ENCODE measurements at regions not wholly inside any gene's neighbourhood (a gene's known extent, or its start where the extent isn't known, plus 50 kb on each side); places are given as distances from the start of the nearest gene placed in this dataset.

GRCh38 chr17:33933576-33933975 lies 321.5 kb upstream of the CCL2 start:
- TF ChIP-seq, protein P1, sequence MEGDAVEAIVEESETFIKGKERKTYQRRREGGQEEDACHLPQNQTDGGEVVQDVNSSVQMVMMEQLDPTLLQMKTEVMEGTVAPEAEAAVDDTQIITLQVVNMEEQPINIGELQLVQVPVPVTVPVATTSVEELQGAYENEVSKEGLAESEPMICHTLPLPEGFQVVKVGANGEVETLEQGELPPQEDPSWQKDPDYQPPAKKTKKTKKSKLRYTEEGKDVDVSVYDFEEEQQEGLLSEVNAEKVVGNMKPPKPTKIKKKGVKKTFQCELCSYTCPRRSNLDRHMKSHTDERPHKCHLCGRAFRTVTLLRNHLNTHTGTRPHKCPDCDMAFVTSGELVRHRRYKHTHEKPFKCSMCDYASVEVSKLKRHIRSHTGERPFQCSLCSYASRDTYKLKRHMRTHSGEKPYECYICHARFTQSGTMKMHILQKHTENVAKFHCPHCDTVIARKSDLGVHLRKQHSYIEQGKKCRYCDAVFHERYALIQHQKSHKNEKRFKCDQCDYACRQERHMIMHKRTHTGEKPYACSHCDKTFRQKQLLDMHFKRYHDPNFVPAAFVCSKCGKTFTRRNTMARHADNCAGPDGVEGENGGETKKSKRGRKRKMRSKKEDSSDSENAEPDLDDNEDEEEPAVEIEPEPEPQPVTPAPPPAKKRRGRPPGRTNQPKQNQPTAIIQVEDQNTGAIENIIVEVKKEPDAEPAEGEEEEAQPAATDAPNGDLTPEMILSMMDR (conservative IDR thresholded peaks at IDR 0.05; ENCODE audit: low read depth, low read length) = no peak
- TF ChIP-seq EZH2 (IDR thresholded peaks at IDR 0.05; ENCODE audit: borderline replicate concordance, low read depth, low read length, poor library complexity, severe bottlenecking) = no peak
- intact Hi-C loops (cut with micrococcal nuclease; ENCODE audit: unreplicated experiment) = no loop called here
- H3K27ac ChIP-seq (ENCODE audit: low read depth, low read length, poor library complexity, severe bottlenecking) = no peak overlapping the region
- no peaks in the 10 kb centered on the region for H3K9me3 ChIP-seq (ENCODE audit: low read depth, low read length, poor library complexity, severe bottlenecking)
- H3K4me1 ChIP-seq (ENCODE audit: insufficient read depth, low read length, poor library complexity, severe bottlenecking) = no peaks in the 10 kb centered on the region
- no peak overlapping the region for H3K4me3 ChIP-seq (ENCODE audit: low read depth, low read length, poor library complexity, severe bottlenecking)
- no TSS peak for BruUV-seq (replicated peaks)
- CTCF ChIA-PET = no interaction called here
- no peaks in the 10 kb centered on the region for H3K27me3 ChIP-seq (replicated peaks; ENCODE audit: insufficient read depth, low read depth, low read length, poor library complexity)
- POLR2A ChIA-PET (ENCODE audit: low non-redundant PET) = no interaction called here
- DNase-seq (ENCODE audit: low spot score) = no peak
- H3K36me3 ChIP-seq (ENCODE audit: insufficient read depth, low read length, poor library complexity, severe bottlenecking) = no peaks in the 10 kb centered on the region

DNA sequence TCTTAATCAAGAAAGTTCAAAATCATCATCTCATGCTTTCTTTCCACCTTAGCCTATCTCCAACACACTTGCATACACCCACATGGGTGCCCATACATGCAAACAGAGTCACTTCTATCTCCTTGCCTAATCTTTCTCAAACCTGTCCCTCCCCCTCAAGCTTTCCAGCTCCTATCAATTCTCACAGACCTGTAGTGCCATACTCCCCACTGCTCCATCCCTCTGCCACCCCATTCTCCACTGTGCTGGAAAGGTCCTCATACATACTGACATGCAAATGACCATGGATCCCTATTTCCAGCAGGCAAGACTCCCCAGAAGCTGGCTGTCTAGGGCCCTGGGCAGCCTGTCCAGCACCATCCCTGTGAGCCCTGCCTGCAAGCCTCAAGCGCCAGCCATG lies 320.4 kb upstream of the CCL2 start:
- ChIA-PET CTCF (no interaction called here), POLR2A (ENCODE audit: low non-redundant PET) (no interaction called here)
- no peak overlapping the region for H3K4me3 ChIP-seq (ENCODE audit: low read depth, low read length, poor library complexity, severe bottlenecking)
- no peak for TF ChIP-seq EZH2 (IDR thresholded peaks at IDR 0.05; ENCODE audit: borderline replicate concordance, low read depth, low read length, poor library complexity, severe bottlenecking)
- TF ChIP-seq, protein P1 (conservative IDR thresholded peaks at IDR 0.05; ENCODE audit: low read depth, low read length) = no peak
- no TSS peak for BruUV-seq (replicated peaks)
- intact Hi-C loops (cut with micrococcal nuclease; ENCODE audit: unreplicated experiment) = no loop called here
- H3K9me3 ChIP-seq (ENCODE audit: low read depth, low read length, poor library complexity, severe bottlenecking) = no peaks in the 10 kb centered on the region
- H3K27ac ChIP-seq (ENCODE audit: low read depth, low read length, poor library complexity, severe bottlenecking) = no peak overlapping the region
- H3K27me3 ChIP-seq (replicated peaks; ENCODE audit: insufficient read depth, low read depth, low read length, poor library complexity) = no peaks in the 10 kb centered on the region
- DNase-seq (ENCODE audit: low spot score) = no peak
- no peaks in the 10 kb centered on the region for H3K4me1 ChIP-seq (ENCODE audit: insufficient read depth, low read length, poor library complexity, severe bottlenecking)
- H3K36me3 ChIP-seq (ENCODE audit: insufficient read depth, low read length, poor library complexity, severe bottlenecking) = no peaks in the 10 kb centered on the region

- no peak overlapping the region for H3K27ac ChIP-seq (ENCODE audit: low read depth, low read length, poor library complexity, severe bottlenecking)
- H3K36me3 ChIP-seq (ENCODE audit: insufficient read depth, low read length, poor library complexity, severe bottlenecking) = no peaks in the 10 kb centered on the region
- no peak overlapping the region for H3K4me3 ChIP-seq (ENCODE audit: low read depth, low read length, poor library complexity, severe bottlenecking)
- CTCF ChIA-PET = interaction anchor here (0.6 kb wide), 1 partner anchor 79 kb away, joined by 4 read pairs; no protein-coding TSS in a partner anchor
- H3K4me1 ChIP-seq (ENCODE audit: insufficient read depth, low read length, poor library complexity, severe bottlenecking) = no peaks in the 10 kb centered on the region
- intact Hi-C loops (cut with micrococcal nuclease; ENCODE audit: unreplicated experiment) = no loop called here
- POLR2A ChIA-PET (ENCODE audit: low non-redundant PET) = no interaction called here
- DNase-seq (ENCODE audit: low spot score) = no peak
- no peaks in the 10 kb centered on the region for H3K9me3 ChIP-seq (ENCODE audit: low read depth, low read length, poor library complexity, severe bottlenecking)
- BruUV-seq (replicated peaks) = no TSS peak
- TF ChIP-seq EZH2 (IDR thresholded peaks at IDR 0.05; ENCODE audit: borderline replicate concordance, low read depth, low read length, poor library complexity, severe bottlenecking) = no peak
- TF ChIP-seq, protein P1 (conservative IDR thresholded peaks at IDR 0.05; ENCODE audit: low read depth, low read length) = no peak
- no peaks in the 10 kb centered on the region for H3K27me3 ChIP-seq (replicated peaks; ENCODE audit: insufficient read depth, low read depth, low read length, poor library complexity)
These were observed 319.3 kb upstream of the CCL2 start for GRCh38 chr17:33935822-33936221.
